NCI-H2227 treated with DMSO at 0.1 percent for 48 hours (cell line): ENCODE measurements at regions not wholly inside any gene's neighbourhood (a gene's known extent, or its start where the extent isn't known, plus 50 kb on each side); places are given as distances from the start of the nearest gene placed in this dataset.

Source experiments
- DNase-seq: peaks from one replicate; lab custom pipeline; 2025; lab: John Stamatoyannopoulos, UW

- DNase-seq: no peak
Observed at GRCh38 chr19:33900817-33901216, 104.1 kb downstream of the KCTD15 start.

GRCh38 chr19:33902395-33902794, 105.7 kb downstream of the KCTD15 start:
- DNase-seq: no peak

GRCh38 chr19:33902802-33903488, 106.3 kb downstream of the KCTD15 start:
- no peak for DNase-seq

GRCh38 chr19:33903489-33903850, 106.8 kb downstream of the KCTD15 start:
- no peak for DNase-seq

GRCh38 chr19:33904681-33905080, 108.0 kb downstream of the KCTD15 start:
- DNase-seq: no peak

GRCh38 chr19:33905473-33905936, 108.8 kb downstream of the KCTD15 start:
- DNase-seq: no peak

GRCh38 chr19:33905937-33906577, 109.4 kb downstream of the KCTD15 start:
- no peak for DNase-seq

- DNase-seq: no peak
Observed at GRCh38 chr19:33906578-33907335, 110.1 kb downstream of the KCTD15 start.

- no peak for DNase-seq
Observed at GRCh38 chr19:33910922-33911321, 114.3 kb downstream of the KCTD15 start.

- DNase-seq: no peak
Observed at GRCh38 chr19:33914599-33914998, 117.9 kb downstream of the KCTD15 start.

GRCh38 chr19:33916792-33917191, 120.1 kb downstream of the KCTD15 start:
- no peak for DNase-seq

GRCh38 chr19:33919291-33919690, 122.6 kb downstream of the KCTD15 start:
- DNase-seq: no peak

- no peak for DNase-seq
Observed at GRCh38 chr19:33921165-33921564, 124.5 kb downstream of the KCTD15 start.

GRCh38 chr19:33926306-33926705, 129.6 kb downstream of the KCTD15 start:
- no peak for DNase-seq

GRCh38 chr19:33927789-33928457, 131.3 kb downstream of the KCTD15 start:
- no peak for DNase-seq

- DNase-seq: no peak
Observed at GRCh38 chr19:33928458-33928950, 131.8 kb downstream of the KCTD15 start.

- DNase-seq: no peak
Observed at GRCh38 chr19:33933931-33934330, 137.3 kb downstream of the KCTD15 start.

GRCh38 chr19:33938821-33939220, 142.2 kb downstream of the KCTD15 start:
- no peak for DNase-seq

- DNase-seq: no peak
Observed at GRCh38 chr19:33941133-33941532, 144.5 kb downstream of the KCTD15 start.

GRCh38 chr19:33946535-33947264, 150.0 kb downstream of the KCTD15 start:
- DNase-seq: no peak

- no peak for DNase-seq
Observed at GRCh38 chr19:33947265-33947964, 150.7 kb downstream of the KCTD15 start.
